C1 segment of cervical spinal cord (tissue), 14 donors: ENCODE measurements at regions not wholly inside any gene's neighbourhood (a gene's known extent, or its start where the extent isn't known, plus 50 kb on each side); places are given as distances from the start of the nearest gene placed in this dataset.
"Not testable (repeated sequence)": the region's sequence is repeated elsewhere in the genome, so short reads cannot be mapped to it uniquely, and the experiment has no call there.

ENCODE experiments used
- DNase-seq, 14 donors: peaks; one replicate each; lab custom pipeline; 2025; lab: John Stamatoyannopoulos, UW

DNA sequence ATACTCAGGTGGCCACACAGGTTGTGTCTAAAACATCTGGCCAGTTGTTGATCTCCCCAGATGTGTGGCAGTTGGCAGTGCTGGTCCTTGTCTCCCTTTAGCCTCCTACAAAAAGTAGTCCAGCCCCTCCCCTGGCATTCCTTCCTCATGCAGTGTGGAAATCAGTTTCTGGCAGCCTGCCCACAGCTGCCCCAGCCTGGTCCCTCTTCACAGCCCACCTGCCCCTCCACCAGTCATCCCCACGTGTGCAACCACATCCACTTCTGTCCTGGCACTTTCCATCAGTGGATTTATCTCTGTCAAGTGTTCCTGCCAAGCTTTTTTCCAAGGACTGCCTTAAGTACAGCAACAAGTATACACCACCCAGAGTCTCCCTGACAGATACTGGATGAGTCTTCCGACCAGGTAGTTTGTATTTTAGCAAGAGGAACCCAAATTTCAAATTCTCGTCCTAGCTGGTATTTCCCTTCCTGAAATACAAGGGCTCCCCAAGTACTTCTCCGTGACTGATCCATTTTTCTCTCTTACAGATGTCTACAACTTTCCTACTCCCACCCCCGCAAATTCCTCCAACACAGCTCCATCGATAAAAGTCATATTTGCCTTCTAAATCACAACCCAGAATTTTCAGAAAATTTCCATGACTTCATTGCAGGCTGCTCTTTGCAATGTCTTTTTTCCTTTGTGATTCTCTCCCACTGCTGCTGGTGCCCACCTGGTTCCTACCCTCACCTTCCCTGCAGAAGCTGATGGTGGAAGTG, 313.5 kb downstream of the FOXO1 start:
- DNase-seq, result no peak

- DNase-seq, result no peak
These were observed 311.2 kb downstream of the FOXO1 start for GRCh38 chr13:40355126-40355724.

DNA sequence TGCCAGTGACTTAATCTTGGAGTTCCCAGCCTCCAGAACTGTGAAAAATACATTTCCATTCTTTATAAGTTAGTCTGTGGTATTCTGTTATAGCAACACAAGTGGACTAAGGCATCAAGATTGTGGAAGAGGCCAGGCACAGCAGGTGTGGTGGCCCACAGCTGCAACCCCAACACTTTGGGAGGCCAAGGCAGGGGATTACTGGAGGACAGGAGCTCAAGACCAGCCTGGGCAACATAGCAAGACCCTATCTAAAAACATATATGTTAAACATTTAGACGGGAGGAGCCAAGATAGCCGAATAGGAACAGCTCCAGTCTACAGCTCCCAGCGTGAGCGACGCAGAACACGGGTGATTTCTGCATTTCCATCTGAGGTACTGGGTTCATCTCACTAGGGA, 310.4 kb downstream of the FOXO1 start:
- no peak for DNase-seq

DNA sequence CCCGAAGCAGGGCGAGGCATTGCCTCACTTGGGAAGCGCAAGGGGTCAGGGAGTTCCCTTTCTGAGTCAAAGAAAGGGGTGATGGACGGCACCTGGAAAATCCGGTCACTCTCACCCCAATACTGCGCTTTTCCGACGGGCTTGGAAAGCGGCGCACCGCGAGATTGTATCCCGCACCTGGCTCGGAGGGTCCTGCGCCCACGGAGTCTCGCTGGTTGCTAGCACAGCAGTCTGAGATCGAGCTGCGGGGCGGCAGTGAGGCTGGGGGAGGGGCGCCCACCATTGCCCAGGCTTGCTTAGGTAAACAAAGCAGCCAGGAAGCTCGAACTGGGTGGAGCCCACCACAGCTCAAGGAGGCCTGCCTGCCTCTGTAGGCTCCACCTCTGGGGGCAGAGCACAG, 310.0 kb downstream of the FOXO1 start:
- not testable (repeated sequence) for DNase-seq

DNA sequence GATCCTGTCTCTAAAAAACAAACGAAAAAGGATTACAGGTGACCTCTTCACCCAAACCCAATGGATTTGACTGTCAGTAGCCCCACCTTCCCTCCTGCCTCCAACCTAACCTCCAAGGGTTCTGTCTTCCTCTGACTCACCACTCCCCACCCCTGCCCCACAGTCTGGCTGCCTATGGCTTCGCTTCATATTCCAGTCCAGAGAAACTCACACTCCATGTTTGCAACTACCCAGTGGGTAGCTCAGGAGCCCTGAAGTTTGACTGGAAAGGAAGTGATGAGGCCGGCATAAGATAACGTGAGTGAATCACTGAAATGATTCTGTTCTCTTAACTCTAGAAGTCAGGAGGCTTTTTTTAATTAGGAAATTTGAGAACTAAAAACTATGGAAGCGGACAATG, 303.9 kb downstream of the FOXO1 start:
- no peak for DNase-seq

DNA sequence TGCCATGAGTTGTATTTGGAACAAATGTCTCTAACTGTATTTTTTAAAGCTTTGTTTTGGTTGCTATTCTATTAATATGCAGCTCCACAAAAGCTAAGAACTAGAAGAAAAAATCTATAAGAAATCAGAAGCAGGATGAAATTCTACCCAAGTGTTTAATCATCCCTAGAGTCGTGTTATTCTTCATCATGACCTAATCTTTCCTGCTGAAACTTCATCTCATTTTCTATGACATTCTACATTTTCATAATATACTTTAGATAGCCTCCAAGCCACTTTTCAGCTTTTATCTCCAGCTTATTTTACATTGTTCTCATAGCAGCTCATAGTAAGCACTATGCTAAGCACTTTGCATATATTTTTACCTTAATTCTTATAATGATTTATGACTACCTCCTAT, 302.8 kb downstream of the FOXO1 start:
- no peak for DNase-seq

DNA sequence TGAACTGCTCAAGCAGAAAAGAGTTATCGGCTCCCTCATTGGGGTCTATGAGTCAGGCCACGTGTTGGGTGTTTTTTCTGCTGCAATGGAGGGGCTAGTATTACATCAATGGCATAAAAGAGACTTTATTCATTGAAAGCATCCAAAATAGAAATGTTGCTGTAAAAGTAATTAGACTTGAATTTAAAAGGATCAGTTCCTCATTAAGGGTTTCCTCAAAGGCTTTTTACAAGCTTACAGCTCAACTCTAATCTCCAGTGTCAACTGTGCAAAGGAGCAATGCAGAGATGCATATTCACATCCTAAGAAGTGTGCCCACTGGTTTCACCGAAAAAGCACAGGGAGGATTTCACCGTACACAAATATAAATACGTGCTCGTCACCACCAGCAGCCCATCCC, 300.3 kb downstream of the FOXO1 start:
- DNase-seq, result no peak

DNA sequence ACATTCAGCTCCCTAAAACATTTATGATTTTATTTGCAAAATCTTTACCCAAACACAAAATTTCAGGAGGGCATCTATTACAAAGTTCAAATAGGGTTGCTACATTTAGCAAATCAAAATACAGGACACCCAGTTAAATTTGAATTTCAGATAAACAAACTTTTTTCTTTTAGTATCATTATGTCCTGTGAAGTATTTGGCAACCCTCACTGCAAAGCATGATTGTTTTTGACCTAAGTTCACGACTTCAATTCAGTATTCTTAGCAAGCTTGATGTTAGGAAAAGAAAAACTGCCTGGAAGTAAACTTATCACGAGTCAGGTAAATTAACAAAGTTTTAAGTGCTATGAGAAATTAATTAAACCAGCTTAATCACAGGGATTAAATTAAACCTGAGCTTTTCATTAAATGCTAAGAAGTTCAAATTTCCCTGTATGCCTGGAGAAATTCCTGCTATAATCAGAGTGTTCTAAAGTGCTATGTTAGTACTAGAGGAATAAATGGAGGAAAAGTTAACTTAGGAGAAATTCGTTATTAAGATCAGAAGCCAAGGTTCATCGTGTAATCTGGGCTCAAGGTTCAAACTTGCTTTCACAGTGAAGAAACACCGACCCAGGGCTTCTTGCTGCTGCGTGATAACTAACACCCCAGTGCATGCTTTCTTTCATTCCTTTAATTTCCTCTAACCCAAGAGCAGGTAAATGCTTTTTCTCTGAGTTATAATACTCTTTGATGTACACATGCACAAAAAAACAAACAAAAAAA, 298.1 kb downstream of the FOXO1 start:
- DNase-seq, result no peak

GRCh38 chr13:40370661-40371060, 295.8 kb downstream of the FOXO1 start:
- DNase-seq, result no peak

DNA sequence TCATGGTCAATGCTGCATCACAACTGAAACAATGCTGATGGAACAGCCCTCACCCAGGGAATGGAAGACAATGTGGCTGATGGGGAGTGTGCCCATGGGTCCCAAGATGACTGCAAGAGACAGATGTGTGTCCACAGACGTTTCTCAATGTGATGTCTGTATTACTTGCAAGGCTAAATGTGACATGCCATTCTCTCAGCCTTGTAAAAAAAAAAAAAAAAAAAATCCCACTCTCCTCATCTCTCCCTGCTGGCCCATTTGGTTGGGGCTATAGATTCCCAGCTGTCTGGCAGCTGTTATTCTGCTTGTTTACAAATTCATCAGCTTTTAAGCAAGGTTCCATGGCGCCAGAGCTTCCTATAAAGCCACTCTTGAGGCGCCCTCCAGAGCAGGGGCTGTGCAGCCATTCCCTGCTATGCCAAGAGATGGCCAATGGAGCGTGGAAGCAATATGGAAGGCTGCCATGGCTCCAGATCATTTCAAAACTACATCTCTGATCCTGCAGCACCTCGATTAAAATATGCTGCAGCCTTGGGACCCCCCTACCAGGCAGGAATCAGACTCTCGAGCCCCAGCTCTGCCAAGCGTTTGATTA, 294.8 kb downstream of the FOXO1 start:
- no peak for DNase-seq

- not testable (repeated sequence) for DNase-seq
These were observed 292.8 kb downstream of the FOXO1 start for GRCh38 chr13:40373608-40374007.

GRCh38 chr13:40375489-40376171, 290.8 kb downstream of the FOXO1 start:
- DNase-seq, result no peak

DNA sequence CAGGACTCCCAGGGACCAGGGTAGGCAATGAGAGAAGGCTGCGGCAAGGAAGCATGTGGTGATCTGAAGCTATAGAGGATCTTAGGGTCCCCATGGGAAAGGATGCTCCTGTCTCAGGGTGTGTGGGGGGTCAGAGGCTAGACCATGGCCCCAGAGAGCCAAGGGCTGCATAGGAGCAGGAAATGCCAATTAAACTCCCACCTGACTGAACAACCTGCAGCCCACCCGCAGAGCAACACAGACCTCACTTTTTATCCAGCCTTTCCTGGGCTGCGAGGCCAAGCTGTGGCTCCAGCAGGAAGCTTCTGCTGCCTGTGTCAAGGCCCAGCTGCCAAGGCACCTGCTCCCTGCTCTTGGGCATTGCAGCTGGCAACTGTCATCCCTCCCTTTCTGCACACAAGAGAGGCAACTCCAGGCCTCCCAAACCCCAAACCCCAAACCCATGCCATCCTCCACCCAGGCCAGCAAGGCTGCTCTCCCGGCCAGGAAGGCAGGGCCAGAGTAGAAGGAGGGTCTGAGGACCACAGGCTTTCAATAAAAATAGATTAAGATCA, 290.1 kb downstream of the FOXO1 start:
- no peak for DNase-seq

GRCh38 chr13:40376867-40377535, 289.4 kb downstream of the FOXO1 start:
- no peak for DNase-seq

- no peak for DNase-seq
These were observed 288.7 kb downstream of the FOXO1 start for GRCh38 chr13:40377783-40378182.

DNA sequence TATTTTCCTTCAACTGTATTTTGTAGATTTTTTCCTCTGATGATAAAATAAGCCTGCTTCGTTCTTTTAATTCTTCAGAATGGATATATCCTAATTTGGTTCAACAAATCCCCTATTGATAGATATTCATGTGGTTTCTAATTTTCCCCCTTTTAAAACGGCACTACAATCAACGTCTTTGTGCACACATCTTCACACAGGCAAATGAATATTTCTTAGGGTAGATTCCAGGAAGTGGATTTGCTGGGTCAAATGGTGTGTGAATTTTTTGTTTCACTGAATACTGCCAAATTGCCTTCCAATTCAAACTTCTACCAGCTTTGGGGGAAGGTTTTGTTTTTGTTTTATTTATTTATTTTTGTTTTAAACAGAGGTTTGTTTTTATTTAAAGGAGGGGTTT, 287.2 kb downstream of the FOXO1 start:
- DNase-seq, result no peak

- no peak for DNase-seq
These were observed 286.5 kb downstream of the FOXO1 start for GRCh38 chr13:40379794-40380578.

DNA sequence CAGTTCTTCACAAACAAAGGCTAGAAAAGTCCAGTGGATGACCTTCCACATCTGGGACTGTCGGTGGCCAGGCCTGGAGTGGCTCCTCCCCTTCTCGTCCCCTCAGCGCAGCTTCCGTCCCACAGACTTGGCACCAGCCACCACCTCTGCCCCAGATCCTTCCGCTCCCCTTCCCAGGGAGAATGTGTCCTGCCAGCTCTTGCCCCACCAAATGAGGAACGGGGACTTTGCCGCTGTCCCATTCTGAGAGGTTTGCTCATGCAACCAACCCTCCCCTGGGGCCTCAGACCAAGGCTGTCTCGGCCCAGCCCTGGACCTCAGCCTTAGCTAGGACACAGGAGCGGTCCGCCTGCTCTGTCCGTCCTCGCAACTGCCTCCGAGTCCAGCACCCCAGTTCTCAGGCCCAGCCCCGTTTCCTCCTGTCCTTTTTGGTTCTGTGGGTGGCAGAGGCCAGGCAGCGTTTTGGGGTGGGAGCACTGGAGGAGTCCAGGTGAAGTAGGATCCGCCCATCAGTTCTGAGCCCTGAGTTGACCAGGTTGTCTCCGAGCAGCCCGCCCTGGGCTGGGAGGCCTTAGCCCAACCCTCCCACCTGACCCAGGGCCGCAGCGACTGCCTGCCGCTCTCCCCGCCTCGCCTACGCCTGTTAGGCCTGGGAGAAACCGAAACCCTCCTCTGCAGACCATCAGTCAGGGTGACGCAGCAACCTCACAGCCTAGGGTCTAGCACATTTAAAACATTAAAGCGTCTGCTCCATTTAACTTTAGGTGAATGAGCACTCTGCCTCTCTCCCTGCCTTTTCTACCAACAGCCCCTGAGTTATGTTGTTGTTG, 284.3 kb downstream of the FOXO1 start:
- no peak for DNase-seq

GRCh38 chr13:40383132-40383531, 283.3 kb downstream of the FOXO1 start:
- DNase-seq, result no peak
